ENCODE measurements at regions not wholly inside any gene's neighbourhood (a gene's known extent, or its start where the extent isn't known, plus 50 kb on each side); places are given as distances from the start of the nearest gene placed in this dataset.

DNA sequence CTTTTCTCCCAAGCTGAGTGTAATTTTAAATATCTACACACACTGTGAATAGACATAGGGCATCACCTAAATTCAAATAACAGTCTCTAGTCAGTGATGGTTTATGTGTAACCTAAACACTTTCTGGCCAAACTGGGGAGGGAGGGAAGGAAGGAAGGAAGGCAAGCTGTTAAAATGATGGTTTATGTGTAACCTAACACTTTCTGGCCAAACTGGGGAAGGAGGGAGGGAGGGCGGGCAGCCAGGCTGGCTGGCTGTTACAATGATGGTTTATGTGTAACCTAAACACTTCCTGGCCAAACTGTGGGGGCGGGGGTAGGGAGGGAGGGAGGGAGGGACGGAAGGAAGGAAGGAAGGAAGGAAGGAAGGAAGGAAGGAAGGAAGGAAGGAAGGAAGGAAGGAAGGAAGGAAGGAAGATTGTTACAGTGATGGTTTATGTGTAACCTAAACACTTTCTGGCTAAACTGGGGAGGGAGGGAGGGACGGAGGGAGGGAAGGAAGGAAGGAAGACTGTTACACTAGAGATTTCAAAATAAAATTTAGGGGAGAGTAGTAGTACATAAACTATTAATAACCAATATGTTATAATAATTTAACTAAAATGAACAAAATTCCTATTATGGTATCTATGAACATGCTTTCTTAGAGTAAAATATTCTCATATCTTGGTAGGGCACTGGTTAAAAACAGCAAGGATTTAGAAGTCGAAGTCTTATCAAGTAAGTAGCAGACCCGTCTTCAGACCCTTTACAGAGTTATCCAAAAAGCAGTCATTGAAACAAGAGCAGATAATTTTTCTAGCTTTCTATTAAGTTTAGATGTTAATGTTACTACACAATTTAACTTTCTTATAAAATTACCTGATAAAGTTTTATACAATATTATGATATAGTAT, 148.1 kb downstream of the LMLN start:
- H3K27ac ChIP-seq (ENCODE audit: insufficient read depth, low read depth, low read length) = no peak overlapping the region
- H3K79me2 ChIP-seq (ENCODE audit: control insufficient read depth, insufficient read depth, low read length) = no peaks in the 10 kb centered on the region
- no peak for DNase-seq (ENCODE audit: low read depth, low spot score)
- no peak overlapping the region for H3K4me2 ChIP-seq (ENCODE audit: insufficient read depth, low read length)
- no peaks in the 10 kb centered on the region for H3K36me3 ChIP-seq (ENCODE audit: control insufficient read depth in 2 of 2, extremely low read depth in 1 of 2, insufficient read depth in 2 of 2, low read length in 2 of 2)
- dilution Hi-C loops (cut with MboI; ENCODE audit: extremely low pct_ligation_motif_present, low sequenced_read_pairs) = no loop called here
- intact Hi-C loops (cut with micrococcal nuclease) = no loop called here
- H3K9me1 ChIP-seq (replicated peaks; ENCODE audit: control insufficient read depth, extremely low read depth, insufficient read depth, low read length) = no peaks in the 10 kb centered on the region
- no peak overlapping the region for H2AFZ ChIP-seq (ENCODE audit: low read depth, low read length)
- no peak overlapping the region for H3K9ac ChIP-seq (replicated peaks; ENCODE audit: extremely low read depth, insufficient read depth, low read length)
- no peaks in the 10 kb centered on the region for H3K4me1 ChIP-seq (ENCODE audit: control insufficient read depth, extremely low read depth, insufficient read depth, low read length)
- CTCF ChIA-PET = no interaction called here
- FAIRE-seq = no peak
- no peaks in the 10 kb centered on the region for H4K20me1 ChIP-seq (replicated peaks; ENCODE audit: control insufficient read depth, extremely low read depth, insufficient read depth, low read length)
- BruUV-seq (replicated peaks) = no TSS peak
- POLR2A ChIA-PET = no interaction called here
- H3K27me3 ChIP-seq (ENCODE audit: control insufficient read depth in 2 of 2, insufficient read depth in 2 of 2, low read length in 2 of 2) = peaks cover 12 to 14% of the 10 kb centered on the region in 2 experiments
- H3K4me3 ChIP-seq (replicated peaks in 1 of 3; ENCODE audit: insufficient read depth in 1 of 3, low read depth in 1 of 3, low read length in 3 of 3) = no peak overlapping the region
- TF ChIP-seq POLR2AphosphoS5 (IDR thresholded peaks at IDR 0.05; ENCODE audit: insufficient read depth, low read depth, low read length) (no peak), GATA2 (IDR thresholded peaks at IDR 0.05; ENCODE audit: insufficient read depth, insufficient read length, low read depth, low read length) (no peak), MYC (IDR thresholded peaks at IDR 0.05; ENCODE audit: low read depth, low read length) (no peak), POLR2A (IDR thresholded peaks at IDR 0.05; ENCODE audit: low read depth, low read length) (no peak), FOS (IDR thresholded peaks at IDR 0.05; ENCODE audit: borderline replicate concordance, insufficient read depth, low read length) (no peak), JUN (IDR thresholded peaks at IDR 0.05; ENCODE audit: borderline replicate concordance, insufficient read depth, insufficient read length, low read depth) (no peak), EZH2 (IDR thresholded peaks at IDR 0.05; ENCODE audit: borderline replicate concordance, low read depth, low read length, severe bottlenecking) (no peak)
- TF ChIP-seq, protein P1, sequence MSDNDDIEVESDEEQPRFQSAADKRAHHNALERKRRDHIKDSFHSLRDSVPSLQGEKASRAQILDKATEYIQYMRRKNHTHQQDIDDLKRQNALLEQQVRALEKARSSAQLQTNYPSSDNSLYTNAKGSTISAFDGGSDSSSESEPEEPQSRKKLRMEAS (IDR thresholded peaks at IDR 0.05; ENCODE audit: insufficient read depth, insufficient read length) = no peak
- TF ChIP-seq, protein P2, sequence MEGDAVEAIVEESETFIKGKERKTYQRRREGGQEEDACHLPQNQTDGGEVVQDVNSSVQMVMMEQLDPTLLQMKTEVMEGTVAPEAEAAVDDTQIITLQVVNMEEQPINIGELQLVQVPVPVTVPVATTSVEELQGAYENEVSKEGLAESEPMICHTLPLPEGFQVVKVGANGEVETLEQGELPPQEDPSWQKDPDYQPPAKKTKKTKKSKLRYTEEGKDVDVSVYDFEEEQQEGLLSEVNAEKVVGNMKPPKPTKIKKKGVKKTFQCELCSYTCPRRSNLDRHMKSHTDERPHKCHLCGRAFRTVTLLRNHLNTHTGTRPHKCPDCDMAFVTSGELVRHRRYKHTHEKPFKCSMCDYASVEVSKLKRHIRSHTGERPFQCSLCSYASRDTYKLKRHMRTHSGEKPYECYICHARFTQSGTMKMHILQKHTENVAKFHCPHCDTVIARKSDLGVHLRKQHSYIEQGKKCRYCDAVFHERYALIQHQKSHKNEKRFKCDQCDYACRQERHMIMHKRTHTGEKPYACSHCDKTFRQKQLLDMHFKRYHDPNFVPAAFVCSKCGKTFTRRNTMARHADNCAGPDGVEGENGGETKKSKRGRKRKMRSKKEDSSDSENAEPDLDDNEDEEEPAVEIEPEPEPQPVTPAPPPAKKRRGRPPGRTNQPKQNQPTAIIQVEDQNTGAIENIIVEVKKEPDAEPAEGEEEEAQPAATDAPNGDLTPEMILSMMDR (IDR thresholded peaks at IDR 0.05; ENCODE audit: extremely low read depth in 1 of 2, insufficient read depth in 1 of 2, low read depth in 1 of 2, low read length in 2 of 2) = no peak
- H3K9me3 ChIP-seq (replicated peaks; ENCODE audit: control insufficient read depth, insufficient read depth, low read length) = no peaks in the 10 kb centered on the region

All from endothelial cell of umbilical vein (primary cell).